ENCODE measurements at regions not wholly inside any gene's neighbourhood (a gene's known extent, or its start where the extent isn't known, plus 50 kb on each side); places are given as distances from the start of the nearest gene placed in this dataset.

GRCh38 chr7:81111358-81111757 is 192.5 kb upstream of the SEMA3C start:
- peak; percentile 85 for DNase-seq (ENCODE audit: low read depth)
- TF ChIP-seq, protein P1, sequence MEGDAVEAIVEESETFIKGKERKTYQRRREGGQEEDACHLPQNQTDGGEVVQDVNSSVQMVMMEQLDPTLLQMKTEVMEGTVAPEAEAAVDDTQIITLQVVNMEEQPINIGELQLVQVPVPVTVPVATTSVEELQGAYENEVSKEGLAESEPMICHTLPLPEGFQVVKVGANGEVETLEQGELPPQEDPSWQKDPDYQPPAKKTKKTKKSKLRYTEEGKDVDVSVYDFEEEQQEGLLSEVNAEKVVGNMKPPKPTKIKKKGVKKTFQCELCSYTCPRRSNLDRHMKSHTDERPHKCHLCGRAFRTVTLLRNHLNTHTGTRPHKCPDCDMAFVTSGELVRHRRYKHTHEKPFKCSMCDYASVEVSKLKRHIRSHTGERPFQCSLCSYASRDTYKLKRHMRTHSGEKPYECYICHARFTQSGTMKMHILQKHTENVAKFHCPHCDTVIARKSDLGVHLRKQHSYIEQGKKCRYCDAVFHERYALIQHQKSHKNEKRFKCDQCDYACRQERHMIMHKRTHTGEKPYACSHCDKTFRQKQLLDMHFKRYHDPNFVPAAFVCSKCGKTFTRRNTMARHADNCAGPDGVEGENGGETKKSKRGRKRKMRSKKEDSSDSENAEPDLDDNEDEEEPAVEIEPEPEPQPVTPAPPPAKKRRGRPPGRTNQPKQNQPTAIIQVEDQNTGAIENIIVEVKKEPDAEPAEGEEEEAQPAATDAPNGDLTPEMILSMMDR (IDR thresholded peaks at IDR 0.05; ENCODE audit: low read depth, low read length, missing control alignments) = no peak
- H3K4me3 ChIP-seq (ENCODE audit: low read depth, low read length) = no peak overlapping the region
- in situ Hi-C loops (cut with HindIII; ENCODE audit: low sequenced_read_pairs) = no loop called here

DNA sequence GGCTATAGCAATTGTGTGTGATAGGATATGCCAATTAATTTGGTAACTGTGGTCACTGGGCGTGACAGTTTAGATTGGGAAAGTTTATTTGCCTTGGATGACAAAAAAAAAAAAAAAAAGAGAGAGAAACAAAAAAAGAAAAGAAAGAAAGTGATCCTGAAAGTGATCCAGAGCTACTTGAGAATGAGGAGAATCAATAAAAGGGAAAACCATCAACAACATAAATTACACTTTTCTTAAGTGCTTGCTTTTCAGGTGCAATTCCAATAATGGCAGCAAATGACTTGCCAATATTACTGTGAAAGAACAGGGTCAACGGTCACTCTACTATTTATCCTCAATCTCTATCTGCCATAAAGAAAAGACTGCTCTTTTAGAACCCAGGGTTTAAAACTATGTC is 191.8 kb upstream of the SEMA3C start:
- in situ Hi-C loops (cut with HindIII; ENCODE audit: low sequenced_read_pairs) = no loop called here
- TF ChIP-seq, protein P1 (IDR thresholded peaks at IDR 0.05; ENCODE audit: low read depth, low read length, missing control alignments) = no peak
- no peak overlapping the region for H3K4me3 ChIP-seq (ENCODE audit: low read depth, low read length)
- no peak for DNase-seq (ENCODE audit: low read depth)

- in situ Hi-C loops (cut with HindIII; ENCODE audit: low sequenced_read_pairs) = no loop called here
- H3K4me3 ChIP-seq (ENCODE audit: low read depth, low read length) = no peak overlapping the region
- TF ChIP-seq, protein P1 (IDR thresholded peaks at IDR 0.05; ENCODE audit: low read depth, low read length, missing control alignments) = no peak
- no peak for DNase-seq (ENCODE audit: low read depth)
These were observed 179.4 kb upstream of the SEMA3C start for GRCh38 chr7:81098213-81098612.

DNA sequence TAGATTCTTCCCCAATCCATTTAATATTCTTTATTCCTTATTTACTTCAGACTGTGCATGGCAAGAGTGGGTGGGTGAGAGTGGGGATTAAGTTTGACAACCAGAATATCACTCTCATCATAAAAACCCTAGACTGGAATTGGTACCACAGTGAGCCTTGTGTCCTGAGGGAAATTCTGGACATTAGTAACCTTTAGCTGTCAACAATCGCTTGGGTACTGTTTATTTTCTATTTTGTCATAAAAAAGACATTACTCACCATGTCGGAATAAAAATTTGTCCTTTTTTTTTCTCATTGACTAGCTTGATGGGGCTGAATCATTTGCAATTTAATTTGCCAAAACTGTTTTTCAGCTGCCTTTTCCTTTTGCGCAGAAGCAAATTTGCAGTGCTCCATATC is 176.1 kb upstream of the SEMA3C start:
- H3K4me3 ChIP-seq (ENCODE audit: low read depth, low read length) = no peak overlapping the region
- DNase-seq (ENCODE audit: low read depth) = no peak
- in situ Hi-C loops (cut with HindIII; ENCODE audit: low sequenced_read_pairs) = no loop called here
- TF ChIP-seq, protein P1 (IDR thresholded peaks at IDR 0.05; ENCODE audit: low read depth, low read length, missing control alignments) = no peak

GRCh38 chr7:81081616-81082015 is 162.8 kb upstream of the SEMA3C start:
- in situ Hi-C loops (cut with HindIII; ENCODE audit: low sequenced_read_pairs) = no loop called here
- TF ChIP-seq, protein P1 (IDR thresholded peaks at IDR 0.05; ENCODE audit: low read depth, low read length, missing control alignments) = no peak
- DNase-seq (ENCODE audit: low read depth) = no peak
- no peak overlapping the region for H3K4me3 ChIP-seq (ENCODE audit: low read depth, low read length)

DNA sequence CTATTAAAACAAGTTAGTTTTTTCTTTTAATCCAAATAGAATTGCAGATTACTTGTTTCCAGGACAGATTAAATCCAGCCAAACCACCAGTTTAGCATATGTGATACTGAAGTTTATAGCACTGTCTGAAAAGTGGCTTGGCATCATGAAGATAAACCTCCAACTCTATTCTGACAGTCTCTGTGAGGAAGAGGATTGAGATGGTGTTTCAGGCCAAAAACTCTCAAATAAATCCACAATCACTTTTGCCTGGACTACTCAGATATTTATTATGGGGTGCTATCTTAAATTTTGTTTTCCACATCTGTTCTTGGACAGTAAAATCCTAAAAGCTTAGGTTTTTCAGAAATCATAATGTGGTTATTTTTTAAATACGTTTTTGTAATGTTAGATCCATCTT is 161.7 kb upstream of the SEMA3C start:
- H3K4me3 ChIP-seq (ENCODE audit: low read depth, low read length) = no peak overlapping the region
- TF ChIP-seq, protein P1 (IDR thresholded peaks at IDR 0.05; ENCODE audit: low read depth, low read length, missing control alignments) = no peak
- no peak for DNase-seq (ENCODE audit: low read depth)
- in situ Hi-C loops (cut with HindIII; ENCODE audit: low sequenced_read_pairs) = no loop called here

- TF ChIP-seq, protein P1 (IDR thresholded peaks at IDR 0.05; ENCODE audit: low read depth, low read length, missing control alignments) = no peak
- in situ Hi-C loops (cut with HindIII; ENCODE audit: low sequenced_read_pairs) = no loop called here
- no peak for DNase-seq (ENCODE audit: low read depth)
- no peak overlapping the region for H3K4me3 ChIP-seq (ENCODE audit: low read depth, low read length)
These were observed 160.9 kb upstream of the SEMA3C start for GRCh38 chr7:81079746-81080145.

Data from astrocyte of the cerebellum (primary cell).